Testis (tissue), 2 donors: ENCODE measurements at regions not wholly inside any gene's neighbourhood (a gene's known extent, or its start where the extent isn't known, plus 50 kb on each side); places are given as distances from the start of the nearest gene placed in this dataset.

Experiments used
- POLR2A ChIP-seq: fragments of 450-650 bp; IDR thresholded peaks from one replicate; pipeline ENCODE4 v1.6.1; 2017; ENCODE audit warnings: antibody characterized with exemption, mild to moderate bottlenecking, moderate library complexity
- TF ChIP-seq, protein P1 (sequence below), 3 experiments: fragments of 450-650 bp in 2 of 3; fragments of 200-600 bp in 1 of 3; sonication (generic) in 1 of 3; IDR thresholded peaks; one replicate each; pipeline ENCODE4 v1.5.1; 2016 to 2019; ENCODE audit warnings: antibody characterized with exemption in 3 of 3, mild to moderate bottlenecking in 2 of 3, moderate library complexity in 1 of 3

GRCh38 chr16:88290850-88291830, 91.6 kb upstream of the ZNF469 start:
- TF ChIP-seq, protein P1, sequence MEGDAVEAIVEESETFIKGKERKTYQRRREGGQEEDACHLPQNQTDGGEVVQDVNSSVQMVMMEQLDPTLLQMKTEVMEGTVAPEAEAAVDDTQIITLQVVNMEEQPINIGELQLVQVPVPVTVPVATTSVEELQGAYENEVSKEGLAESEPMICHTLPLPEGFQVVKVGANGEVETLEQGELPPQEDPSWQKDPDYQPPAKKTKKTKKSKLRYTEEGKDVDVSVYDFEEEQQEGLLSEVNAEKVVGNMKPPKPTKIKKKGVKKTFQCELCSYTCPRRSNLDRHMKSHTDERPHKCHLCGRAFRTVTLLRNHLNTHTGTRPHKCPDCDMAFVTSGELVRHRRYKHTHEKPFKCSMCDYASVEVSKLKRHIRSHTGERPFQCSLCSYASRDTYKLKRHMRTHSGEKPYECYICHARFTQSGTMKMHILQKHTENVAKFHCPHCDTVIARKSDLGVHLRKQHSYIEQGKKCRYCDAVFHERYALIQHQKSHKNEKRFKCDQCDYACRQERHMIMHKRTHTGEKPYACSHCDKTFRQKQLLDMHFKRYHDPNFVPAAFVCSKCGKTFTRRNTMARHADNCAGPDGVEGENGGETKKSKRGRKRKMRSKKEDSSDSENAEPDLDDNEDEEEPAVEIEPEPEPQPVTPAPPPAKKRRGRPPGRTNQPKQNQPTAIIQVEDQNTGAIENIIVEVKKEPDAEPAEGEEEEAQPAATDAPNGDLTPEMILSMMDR (IDR thresholded peaks at IDR 0.05) = no peak
- no peak for TF ChIP-seq POLR2A
